NCI-H774 (cell line): ENCODE measurements at regions not wholly inside any gene's neighbourhood (a gene's known extent, or its start where the extent isn't known, plus 50 kb on each side); places are given as distances from the start of the nearest gene placed in this dataset.
A peak's percentile ranks its signal among the peaks of the same experiment; 100 is the strongest.

ENCODE experiments used
- DNase-seq: peaks from one replicate; lab custom pipeline; 2025; lab: John Stamatoyannopoulos, UW

DNA sequence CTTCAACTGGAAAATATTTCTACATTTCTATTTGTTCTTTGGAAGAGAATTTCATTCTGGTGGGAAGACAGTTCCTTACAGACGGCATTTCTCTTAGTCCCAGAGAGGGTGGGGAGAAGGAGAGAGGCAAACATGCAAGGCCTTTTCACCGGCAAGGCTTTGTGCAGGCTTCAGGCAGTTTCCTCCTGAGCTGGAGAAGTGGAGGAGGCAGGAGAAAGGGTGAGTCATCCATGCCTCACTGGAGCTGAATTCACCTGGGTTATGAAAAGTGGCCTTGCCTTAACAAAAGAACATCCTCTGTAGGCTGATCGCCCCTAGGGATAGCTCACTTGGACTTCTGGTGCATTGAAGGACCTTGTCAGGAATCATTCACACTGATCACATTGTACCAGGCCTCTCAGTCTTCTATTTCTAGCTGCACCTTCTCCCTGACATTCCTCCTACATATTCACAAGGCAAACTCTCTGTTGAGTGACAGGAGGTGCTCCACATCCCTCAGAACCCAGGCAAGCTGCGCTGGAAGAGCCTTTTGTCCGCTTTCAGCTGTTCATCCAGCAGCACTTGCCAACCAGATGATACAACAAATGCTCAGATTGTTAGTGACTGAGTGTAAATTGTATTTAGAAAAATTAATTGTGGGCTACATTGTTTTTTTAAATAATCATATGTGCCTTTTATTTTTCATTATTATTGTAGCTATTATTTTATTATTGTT, 796.1 kb downstream of the DCDC2C start:
- DNase-seq, result no peak

DNA sequence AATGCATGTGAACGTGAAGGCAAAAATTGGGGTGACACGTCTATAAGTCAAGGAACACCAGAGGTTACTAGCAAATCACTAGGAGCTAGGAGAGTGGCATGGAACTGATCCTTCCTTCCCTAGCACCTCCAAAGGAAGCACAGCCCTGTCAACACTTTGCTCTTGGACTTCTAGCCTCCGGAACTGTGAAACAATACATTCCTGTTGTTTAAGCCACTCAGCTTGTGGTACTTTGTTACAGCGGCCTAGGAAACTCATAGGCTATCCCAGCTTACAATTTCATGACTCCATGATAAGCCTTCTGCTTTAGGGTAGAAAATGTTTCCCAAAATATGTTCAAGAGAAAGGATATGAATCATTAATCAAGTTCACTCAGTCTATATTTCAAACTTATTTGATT, 798.1 kb downstream of the DCDC2C start:
- no peak for DNase-seq

DNA sequence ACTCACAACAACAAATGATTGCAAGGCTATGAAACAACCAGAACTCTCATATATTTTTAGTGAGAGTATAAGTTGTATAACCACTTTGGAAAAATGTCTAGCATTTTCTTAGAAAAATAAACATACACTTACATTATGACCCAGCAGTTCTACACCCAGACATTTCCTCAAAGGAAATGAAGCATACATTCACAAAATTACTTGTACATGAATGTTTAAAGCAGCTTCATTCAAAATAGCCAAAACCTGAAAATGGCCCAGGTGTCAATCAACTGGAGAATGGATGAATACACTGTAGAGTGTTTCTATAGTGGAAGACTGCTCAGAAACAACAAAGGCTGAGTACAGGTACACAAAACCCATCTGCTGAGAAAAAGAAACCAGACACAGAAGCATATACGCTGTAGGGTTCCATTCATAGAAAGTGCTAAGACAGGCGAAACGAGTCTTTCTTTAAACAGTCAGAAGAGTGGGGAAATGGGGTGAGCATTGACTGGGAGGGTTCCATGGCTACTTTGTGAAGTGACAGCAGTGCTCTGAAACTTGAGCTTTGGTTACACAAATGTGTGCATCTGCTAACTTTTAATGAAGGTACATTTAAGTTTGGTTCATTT, 799.0 kb downstream of the DCDC2C start:
- DNase-seq, result no peak

DNA sequence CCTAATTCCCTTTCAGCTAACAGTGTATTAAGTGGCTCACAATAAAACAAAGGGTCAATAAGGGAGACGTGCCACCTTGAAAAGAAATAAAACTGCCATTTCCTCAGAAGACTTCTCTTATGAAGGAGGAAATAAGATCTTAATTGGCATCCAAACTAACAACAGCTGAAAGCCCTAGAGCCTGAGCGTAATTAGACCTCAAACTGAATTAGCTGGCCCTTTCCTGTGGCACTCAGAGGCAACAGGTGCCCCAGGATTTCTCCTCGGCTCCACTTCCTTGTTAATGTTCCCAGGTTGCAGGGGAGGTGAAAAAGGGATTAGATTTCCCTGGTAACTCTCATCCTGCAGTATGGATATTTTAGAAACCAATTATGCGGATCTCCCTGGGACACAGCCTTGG, 804.3 kb downstream of the DCDC2C start:
- peak; percentile 70 for DNase-seq

DNA sequence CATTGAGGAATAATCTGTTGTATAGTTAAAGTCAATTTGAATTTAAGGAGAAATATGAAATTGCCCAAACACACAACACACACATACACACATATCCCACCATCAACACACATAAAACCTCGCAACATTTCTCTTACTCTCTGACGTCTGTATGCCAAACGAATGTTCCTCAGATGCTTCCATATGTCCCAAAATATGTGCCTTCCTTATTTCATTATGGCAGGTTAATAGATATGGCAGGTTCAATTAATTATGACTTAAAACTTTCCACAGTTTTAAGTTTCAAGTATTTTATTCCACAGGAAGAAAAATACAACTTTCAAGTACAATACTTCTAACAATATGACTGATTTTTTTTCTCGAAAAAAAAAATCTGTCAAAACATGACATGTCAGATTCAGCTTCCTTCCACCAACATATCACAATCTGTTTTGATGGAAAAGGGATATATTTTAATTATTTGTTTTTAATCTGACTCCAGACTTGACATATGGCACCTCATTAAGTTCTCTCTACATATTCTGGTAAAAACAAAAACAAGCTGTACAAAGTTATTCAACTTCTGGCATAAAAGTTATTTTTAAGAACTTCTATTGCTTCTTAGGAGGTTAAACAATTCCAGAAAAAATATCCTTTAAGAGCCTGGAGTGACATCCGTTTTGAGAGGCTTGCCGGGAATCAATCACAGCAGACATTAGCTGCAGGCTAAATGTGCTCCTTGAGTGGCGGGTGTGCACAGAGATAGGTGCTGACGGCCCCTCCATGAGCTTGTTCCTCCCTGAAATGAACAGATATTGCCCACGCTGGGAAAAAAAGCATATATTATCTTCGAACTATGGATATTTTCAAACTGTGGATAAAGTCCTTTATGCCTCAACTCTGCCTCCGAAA, 812.7 kb downstream of the DCDC2C start:
- DNase-seq, result no peak

DNA sequence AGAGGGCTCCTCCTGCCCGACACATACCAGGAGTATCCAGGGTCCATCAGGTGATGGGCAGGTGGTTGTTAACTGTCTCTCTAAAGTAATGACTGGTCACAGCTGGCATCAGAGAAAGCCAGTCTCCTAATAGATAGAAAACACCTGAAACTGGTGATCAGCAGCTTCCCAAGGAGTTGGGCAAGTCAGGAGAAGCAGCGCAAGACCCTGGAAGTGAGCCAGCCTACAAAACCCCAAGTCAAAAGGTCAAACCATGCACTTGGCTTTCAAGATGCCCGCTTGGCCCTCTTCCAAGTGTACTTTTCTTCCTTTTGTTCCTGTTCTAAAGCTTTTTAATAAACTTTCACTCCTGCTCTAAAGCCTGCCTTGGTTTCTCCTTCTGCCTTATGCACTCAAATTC, 815.2 kb downstream of the DCDC2C start:
- DNase-seq, result no peak

DNA sequence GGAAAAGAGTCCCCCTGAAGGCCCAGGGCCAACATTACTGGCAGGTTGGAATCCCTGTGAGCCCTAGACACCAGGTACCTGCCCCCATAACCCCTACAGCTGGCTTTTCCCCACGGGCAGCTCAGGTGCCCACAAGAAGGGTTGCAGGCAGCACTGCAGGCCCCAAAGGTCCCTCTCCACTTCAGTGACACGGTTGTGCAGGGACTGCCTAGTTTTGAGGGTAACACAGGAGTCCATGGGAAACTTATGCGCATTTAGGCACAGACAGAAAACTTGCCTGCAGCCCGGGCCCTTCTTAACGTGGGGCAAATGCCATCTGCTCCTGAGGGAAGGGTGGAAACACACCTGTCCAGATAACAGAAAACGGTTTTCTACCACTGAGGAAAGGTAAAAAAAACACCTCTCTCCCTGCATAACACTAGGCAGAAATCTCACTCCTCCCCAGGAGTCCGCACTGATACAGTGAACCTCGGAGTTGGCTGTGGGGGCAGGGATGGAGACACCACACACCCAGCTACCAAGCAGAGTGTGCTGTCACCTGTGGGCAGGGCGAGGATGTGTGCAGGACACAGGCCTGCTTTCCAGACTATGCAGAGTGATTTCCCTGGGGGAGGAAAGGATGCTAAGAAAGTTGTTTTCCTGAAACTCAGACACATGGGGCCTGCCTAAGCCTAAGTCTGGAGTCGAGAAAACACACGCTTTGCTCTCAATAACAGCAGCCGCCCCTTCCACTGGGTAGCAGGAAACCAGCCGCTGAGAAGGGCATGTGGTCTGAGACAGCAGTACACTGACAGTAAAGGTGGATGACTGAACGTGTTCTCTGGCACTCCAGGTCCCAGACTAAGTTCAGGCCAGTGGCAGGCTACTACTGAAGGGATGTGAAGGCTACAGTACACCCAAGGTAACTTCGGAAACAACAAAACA, 819.4 kb downstream of the DCDC2C start:
- DNase-seq, result no peak

DNA sequence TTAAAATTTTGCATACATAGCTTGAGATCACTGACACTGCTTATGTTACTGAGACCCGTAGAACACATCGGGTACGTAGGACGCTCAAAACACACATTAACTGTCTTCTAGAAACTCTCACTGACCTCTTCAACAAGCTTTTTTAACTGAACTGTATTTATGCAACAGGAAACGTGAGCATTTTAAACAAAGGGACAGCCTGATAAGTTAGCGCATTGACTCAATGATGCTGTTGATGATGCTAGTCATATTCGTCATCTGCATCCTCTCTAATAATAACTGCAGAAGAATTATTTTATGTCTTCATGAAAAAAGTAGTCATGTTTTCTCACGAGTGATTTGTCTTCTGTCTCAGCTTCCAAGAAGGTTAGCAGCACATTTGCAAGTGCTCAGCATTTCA, 824.0 kb downstream of the DCDC2C start:
- DNase-seq, result no peak

DNA sequence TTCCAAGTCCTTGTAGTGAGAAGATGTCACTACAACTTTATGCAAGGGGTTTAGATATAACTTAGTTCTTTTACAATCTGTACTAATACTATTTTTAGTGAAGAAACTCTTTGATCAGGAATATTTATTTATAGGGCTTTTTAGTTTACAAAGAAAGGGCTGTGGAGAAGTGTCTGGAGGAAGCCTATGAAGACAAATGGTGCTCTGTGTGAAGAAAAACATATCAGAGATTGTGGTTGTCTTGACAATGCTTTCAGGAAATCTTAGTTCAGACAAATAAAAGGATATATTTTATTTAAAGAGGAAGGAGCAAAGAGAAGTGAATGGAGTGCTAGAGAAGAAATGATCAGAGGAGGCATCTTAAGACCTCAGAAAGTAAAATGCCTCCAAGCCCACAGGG, 824.9 kb downstream of the DCDC2C start:
- DNase-seq, result no peak

DNA sequence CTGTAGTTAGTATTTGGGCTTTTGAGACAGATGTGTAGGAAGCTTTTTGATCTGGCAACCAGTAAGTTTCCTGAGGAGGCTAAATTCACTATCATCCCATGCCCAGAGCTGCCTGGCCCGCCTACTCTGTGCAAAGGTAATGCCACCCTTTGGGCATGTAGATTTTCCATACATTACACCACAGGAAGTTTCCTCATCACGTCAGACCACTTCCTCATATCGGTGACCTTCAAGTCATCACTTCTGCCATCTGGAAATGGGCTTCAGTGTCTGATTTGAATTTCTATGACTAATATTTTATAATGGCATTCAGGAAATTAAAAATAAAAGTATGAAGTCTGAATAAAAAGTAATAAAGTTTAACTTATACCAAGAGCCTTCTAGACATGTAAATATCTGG, 825.4 kb downstream of the DCDC2C start:
- DNase-seq, result no peak

DNA sequence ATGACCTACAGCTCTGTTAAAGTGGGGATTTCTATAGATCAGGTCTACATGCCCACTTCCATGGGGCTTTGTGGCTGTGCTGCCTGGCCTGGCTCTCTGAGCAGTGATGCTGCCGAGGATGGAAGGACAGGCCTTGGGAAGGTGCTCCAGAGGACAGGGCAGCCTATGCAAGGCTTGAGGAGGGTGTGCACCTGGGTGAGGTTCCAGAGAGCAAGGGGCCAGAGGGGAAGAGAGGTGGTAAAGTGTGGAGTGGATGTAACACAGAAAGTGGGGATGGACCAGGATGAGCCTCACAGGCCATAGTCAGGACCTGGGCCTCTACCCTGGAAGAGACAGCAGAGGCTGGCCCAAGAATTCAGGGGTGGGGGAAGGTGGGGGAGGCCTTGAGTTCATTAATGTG, 826.4 kb downstream of the DCDC2C start:
- no peak for DNase-seq

DNA sequence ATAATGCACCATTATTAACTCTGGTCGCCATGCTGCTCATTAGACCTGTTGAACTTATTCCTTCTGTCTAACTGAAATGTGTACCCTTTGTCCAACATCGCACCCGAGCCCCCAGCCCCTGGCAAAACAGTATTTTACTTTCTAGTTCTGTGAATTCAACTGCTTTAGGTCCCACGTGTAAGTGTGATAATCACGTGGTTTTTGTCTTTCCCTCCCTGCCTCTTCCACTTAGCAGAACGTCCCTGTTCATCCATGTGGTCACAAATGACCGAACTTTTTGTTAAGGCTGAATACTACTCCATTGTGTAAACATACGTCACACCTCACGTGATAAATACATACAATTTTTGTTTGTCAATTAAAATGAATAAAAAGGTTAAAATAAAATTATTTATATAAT, 826.9 kb downstream of the DCDC2C start:
- DNase-seq, result no peak

DNA sequence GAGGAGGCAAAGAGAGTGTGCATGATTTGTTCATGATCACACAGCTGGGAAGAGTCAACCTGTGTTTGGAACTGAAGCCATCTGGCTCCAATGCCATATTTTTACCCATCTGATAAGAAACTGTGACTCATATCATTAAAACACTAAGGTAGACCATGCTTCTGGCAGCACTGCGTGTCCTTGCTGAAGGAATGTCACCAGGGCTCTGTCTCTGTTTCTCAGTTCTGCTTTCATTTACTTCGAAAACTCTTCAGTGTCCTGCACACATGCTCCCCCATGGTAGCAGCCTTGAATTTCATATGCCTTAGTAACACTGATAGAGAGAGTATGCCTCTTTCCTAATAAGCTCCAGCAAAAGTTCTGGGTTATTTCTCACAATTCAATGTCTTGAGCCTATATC, 830.4 kb downstream of the DCDC2C start:
- DNase-seq, result no peak

DNA sequence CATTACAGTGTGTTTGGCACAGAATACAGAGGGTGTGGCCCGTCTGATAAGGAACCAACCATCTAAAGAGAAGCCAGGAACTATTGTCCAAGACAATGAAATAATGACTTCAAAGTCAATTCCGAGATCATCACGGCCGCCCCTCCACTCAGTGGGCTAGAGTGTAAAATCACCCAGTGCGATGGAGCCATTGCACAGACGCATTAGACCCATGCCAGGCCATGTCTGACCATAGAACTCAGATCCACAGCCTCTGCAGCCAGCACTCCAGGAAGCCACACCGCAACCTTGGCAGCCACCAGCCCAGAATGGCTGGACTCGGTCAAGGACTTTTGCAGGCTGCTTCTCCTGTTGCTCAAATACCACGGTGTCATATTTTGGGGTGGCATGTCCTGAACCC, 835.7 kb downstream of the DCDC2C start:
- DNase-seq, result no peak

DNA sequence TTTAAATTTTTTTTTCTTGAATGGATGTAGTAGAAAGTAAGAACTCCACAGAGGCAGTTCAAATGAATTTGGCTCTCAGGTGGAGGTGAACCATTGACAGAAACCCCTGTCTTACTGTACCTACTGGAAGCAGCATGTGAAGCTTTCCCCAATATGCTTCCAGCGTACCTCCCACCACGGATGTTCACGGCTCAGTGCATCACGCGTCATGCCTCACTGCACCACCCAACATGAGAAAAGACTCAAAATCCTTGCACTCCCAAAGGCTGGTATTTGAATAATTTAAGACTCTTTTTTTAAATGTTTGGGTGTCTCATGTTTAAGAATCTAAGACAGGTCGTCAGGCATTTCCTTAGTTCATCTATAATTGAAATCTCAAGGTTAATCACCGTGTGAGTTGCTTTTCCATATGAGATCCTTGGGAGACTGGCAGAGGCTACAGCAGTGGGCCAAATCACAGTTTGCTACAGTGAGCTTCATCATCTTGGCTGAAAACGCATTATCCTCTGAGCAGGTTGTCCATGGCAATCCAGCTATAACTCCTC, 846.4 kb downstream of the DCDC2C start:
- no peak for DNase-seq

DNA sequence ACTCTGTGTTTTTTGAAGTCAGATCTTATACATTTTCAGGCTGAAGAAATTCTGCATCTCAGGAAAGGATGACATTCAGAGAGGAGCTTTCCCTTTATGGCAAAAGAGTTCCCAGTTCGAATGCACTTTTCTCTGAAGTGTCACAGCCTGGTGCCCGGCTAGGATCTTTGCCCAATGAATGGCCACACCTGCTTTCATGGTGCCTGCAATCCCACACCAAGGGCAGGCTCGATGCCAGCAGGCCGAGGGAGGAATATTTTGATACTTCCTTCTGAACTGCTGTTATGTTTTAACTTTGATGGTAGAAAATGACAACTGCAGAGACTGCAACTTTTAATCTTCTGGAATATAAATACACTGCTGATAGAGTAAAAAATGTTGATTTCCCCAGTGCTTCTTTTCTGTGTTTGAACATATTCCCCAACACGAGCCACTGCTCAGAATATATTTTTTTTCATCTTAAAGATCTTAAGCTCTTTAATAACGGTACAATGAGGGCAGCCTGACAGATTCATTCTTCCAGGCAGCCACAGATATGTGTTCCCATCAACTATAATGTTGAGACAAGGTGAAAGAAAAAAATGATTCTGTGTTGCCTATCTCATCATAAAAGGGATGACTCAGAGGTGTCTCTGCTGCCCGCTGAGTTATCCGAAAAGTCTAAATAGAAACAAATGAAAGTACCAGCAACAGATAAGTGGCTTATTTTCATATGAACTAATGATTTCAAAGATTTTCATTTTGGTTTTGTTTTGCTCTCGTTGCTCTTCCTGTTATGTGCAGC, 848.5 kb downstream of the DCDC2C start:
- DNase-seq, result no peak

DNA sequence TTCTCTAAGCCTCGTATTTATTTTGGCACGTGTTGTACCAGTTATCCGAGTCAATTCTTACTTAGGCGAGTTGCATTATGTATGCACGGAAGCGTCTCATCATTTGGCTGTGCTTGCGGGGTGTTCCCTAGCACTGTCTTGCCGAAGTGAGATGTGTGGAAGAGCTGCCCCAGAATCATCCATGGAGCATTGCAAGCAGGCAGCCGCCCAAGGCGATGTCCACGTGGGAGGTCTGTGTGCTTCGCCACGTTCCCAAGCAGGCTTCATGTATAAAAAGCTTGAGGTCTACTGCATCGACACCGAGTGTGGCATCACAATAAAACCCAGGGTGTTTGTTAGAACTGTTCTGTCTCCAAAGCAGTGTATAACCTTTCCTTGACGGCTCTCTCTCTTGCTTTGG, 849.9 kb downstream of the DCDC2C start:
- DNase-seq, result no peak

DNA sequence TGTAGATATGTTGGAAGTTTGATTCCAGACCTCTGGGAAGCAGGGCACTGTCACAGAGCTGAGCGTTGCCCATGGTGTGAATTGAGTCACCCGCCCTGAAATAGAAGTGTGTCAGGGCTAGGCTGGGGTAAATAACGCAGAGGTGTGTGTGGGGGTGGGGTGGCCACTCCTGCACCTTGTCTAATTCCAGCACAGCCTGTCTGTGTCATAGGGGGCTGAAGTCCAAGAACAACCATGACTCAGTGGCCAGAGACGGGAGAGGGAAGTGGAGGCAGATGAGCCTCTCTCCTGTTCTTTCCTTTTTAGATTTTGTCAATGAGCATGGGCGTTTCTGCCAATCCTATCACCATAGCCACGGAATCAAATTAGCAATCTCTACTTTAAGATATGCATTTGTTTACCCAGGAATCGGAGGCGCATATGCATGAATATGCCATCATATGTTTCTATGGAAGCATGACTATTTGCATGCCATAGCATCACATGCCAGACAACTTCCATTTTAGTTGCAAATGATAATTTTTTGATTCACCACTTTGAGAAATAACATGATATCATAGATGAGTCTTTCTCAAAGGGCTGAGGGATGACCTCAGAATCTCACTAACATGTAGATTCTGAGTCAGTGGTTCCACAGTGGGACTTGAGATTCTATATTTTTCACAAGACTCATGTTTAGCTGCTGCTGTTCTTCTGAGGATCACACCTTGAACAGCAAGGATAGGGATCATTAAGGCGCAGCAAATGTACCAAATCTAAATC, 852.9 kb downstream of the DCDC2C start:
- no peak for DNase-seq

DNA sequence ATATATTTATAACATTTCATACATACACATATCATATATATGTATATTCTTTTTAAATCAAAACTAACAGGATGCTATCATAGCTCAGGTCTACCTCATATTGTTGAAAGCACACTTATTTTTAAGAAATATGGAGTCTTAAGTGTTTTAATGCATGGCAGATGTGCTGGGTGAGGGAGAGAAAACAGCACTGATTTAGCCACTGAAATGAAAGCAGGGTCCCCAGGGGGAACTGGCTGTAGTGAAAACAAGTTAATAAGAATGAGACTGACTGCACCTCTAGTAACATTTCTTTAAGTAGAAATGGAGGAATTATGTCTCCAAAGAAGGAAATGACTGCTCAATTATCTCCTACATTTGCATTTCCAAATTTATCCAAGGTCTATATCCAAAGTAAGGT, 857.8 kb downstream of the DCDC2C start:
- no peak for DNase-seq

DNA sequence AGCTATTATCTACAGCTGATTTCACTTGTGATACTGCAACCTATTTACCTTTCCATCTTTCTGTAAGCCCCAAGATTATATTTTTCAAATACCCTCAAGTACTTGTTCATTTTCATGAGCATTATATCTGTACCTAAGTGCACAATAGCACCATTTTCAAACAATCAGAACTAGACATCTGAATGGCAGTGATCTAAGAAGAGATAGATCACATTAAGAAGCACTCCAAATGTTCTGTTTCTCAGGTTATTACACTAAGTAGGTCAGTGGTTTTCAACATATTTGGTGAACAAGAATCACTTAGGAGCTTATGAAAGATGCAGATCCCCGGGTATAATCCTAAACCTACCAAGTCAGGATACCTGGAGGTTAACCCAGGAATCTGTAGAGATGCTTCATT, 872.7 kb downstream of the DCDC2C start:
- DNase-seq, result no peak
